NCI-H460 (cell line): ENCODE measurements at regions not wholly inside any gene's neighbourhood (a gene's known extent, or its start where the extent isn't known, plus 50 kb on each side); places are given as distances from the start of the nearest gene placed in this dataset.

Source experiments
- DNase-seq: peaks from one replicate; pipeline ENCODE4 v3.0.0-alpha.2; 2016; ENCODE audit warnings: low read depth; ENCODE audit errors: extremely low read depth

DNA sequence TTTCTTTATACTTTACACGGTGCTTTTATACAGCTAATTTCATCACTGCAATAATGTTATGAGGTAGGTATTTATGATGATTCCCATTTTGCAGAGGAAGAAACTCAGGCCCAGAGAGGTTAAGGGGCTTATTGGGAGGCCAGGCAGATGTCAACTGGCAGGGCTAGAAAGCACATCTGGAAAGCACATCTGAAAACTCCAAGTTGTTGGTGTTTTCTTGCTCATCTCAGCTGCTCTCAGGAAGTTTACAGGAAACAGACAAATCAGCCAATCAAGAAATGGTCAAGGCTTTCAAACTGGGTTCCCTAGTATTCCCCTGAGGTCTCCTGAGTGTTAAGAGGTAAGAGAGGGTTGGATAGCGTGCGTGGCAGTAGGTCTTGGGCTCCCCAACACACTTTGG, 124.1 kb upstream of the MED13L start:
- no peak for DNase-seq

GRCh38 chr12:116402163-116402939, 124.9 kb upstream of the MED13L start:
- DNase-seq: no peak

DNA sequence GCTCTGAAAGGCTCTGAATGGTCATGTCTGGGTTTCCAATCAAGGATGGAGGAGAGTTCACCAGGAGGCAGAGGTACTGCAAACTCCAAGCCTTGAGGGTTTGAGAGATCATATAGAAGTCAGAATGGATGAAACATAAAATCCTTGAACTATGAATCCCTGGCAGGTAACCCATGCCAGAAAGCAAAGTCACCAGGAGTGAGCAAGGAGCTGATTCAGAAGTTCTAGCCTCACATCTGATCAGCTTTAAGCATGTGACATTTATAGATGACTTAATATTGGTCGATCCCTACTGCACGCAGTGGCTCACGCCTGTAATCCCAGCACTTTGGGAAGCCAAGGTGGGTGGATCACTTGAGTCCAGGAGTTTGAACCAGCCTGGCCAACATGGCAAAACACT, 126.1 kb upstream of the MED13L start:
- no peak for DNase-seq

- DNase-seq: no peak
Measured at GRCh38 chr12:116404247-116404646, 126.8 kb upstream of the MED13L start.

- DNase-seq: no peak
Measured at GRCh38 chr12:116404913-116405611, 127.6 kb upstream of the MED13L start.

DNA sequence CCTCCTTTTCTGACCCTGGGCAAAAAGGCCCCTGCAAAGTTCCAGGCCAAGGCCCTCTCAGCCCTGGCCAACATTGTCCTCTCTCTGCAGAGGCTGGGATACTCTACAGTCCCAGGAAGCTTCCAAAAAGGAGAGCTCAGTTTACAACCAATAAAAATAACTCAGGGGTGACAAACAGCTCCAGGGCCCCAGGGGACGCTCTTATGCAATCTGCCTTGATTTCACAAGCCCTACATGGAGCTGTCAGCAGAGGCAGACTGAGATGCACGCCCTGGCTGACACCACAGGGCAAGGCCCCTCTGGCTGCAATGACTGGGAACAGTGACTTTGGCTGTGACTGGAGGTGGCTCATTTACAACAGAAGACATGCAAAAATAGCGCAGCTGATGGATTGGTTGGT, 129.0 kb upstream of the MED13L start:
- DNase-seq: peak; percentile 91

GRCh38 chr12:116408489-116409250, 131.2 kb upstream of the MED13L start:
- DNase-seq: no peak

GRCh38 chr12:116411977-116412376, 134.5 kb upstream of the MED13L start:
- no peak for DNase-seq

- no peak for DNase-seq
Measured at GRCh38 chr12:116414891-116415290, 137.4 kb upstream of the MED13L start.

GRCh38 chr12:116415408-116416108, 138.1 kb upstream of the MED13L start:
- no peak for DNase-seq

DNA sequence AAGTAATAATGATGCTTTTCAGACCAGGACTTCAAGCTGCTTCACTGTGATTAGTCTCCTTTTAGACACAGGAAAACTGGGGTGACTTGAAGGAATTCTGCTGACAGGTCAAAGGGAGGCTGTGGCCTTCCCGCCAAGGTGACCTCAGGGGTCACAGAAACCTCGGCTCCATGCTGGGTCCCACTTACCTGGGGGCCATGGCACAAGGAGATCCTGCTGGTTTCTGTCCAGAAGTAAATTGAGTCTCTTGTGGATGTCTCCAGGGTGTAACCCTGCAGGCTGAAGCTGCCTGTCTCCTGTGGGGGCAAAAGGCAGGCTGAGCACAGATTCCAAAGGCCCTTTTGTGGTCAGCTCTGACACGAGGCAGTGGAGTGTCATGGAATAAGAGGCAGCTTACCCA, 138.7 kb upstream of the MED13L start:
- no peak for DNase-seq

DNA sequence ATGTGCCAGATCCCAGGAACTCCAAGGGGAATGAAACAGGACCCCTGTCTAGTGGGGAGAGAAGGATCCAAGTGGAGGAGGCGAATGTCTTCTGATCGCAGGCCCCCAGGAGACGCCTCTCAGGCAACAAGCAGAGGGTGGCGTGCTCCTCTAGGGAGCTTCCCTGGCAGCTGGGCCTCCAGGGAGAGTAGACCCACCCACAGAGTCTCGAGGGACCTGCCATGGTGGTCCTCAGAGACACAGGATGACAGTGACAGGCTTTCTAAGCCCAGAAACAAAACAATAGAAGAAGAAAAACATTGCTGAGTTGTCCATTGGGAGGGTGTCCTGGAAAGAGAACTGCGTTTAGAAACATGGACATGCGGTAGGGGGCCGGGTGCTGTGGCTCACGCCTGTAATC, 140.6 kb upstream of the MAP1LC3B2 start:
- no peak for DNase-seq

DNA sequence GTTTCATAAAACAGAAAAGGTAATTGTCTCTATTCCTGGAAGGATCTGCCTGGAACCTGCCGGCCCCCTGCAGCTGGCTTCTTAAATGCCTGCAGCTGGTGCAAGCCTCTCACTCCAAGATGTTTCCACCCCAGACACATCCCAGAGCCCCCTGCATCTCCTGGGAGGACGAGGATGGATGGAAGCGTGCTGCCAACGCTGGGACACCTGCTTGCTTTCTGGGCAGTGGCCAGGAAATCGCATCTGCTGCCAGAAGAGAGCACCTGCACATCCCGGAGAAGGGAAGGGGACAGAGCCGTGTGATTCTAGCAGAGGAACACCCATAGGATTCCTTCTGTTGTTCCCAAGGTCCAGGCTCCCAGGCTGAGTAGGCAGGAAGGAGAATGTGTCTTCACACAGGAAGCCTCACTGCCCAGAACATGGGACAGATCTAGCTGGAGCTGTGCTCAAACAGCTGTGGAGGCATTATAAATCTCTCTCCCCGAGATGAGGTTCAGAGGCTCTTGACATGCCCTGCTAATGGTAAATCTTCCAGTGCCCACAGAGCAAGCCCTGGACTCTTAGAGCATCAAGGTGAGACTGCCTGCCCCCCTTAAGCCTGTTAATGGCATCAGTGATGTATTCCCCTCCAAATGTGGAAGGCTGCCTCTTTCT, 138.8 kb upstream of the MAP1LC3B2 start:
- no peak for DNase-seq

- DNase-seq: no peak
Measured at GRCh38 chr12:116421785-116422538, 137.2 kb upstream of the MAP1LC3B2 start.

DNA sequence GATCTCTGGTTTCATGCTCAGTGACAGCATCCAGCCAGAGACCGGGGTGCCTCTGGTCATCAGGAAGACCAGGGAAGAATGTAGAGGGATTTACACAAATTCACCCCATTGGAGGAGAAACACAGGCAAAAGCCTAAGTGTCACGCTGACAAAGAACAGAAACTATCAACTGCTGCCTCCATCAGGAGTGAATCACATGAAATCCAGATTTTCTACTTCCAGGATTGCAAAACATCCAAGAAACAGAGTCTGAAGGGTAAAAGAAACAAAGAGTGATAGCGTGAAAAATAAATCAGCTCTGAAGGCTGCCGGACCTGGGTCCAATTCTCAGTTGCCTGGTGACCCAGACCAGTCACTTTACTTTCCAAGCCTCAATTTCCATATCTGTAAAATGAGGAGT, 136.1 kb upstream of the MAP1LC3B2 start:
- no peak for DNase-seq

- no peak for DNase-seq
Measured at GRCh38 chr12:116425256-116426193, 133.7 kb upstream of the MAP1LC3B2 start.

GRCh38 chr12:116426391-116427136, 132.6 kb upstream of the MAP1LC3B2 start:
- peak; percentile 16 for DNase-seq
